ENCODE measurements at regions not wholly inside any gene's neighbourhood (a gene's known extent, or its start where the extent isn't known, plus 50 kb on each side); places are given as distances from the start of the nearest gene placed in this dataset.

GRCh38 chr5:124468671-124469411 lies 277.6 kb downstream of the ZNF608 start:
- TF ChIP-seq, protein P1, sequence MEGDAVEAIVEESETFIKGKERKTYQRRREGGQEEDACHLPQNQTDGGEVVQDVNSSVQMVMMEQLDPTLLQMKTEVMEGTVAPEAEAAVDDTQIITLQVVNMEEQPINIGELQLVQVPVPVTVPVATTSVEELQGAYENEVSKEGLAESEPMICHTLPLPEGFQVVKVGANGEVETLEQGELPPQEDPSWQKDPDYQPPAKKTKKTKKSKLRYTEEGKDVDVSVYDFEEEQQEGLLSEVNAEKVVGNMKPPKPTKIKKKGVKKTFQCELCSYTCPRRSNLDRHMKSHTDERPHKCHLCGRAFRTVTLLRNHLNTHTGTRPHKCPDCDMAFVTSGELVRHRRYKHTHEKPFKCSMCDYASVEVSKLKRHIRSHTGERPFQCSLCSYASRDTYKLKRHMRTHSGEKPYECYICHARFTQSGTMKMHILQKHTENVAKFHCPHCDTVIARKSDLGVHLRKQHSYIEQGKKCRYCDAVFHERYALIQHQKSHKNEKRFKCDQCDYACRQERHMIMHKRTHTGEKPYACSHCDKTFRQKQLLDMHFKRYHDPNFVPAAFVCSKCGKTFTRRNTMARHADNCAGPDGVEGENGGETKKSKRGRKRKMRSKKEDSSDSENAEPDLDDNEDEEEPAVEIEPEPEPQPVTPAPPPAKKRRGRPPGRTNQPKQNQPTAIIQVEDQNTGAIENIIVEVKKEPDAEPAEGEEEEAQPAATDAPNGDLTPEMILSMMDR (IDR thresholded peaks at IDR 0.05; ENCODE audit: low read depth, low read length, missing input control), result no peak
- TF ChIP-seq JUND (IDR thresholded peaks at IDR 0.05), result no peak
- no peak for TF ChIP-seq GABPA (IDR thresholded peaks at IDR 0.05 in 1 of 2, conservative IDR thresholded peaks at IDR 0.05 in 1 of 2)
- no peak for TF ChIP-seq SP1 (IDR thresholded peaks at IDR 0.05)
- TF ChIP-seq, protein P2, sequence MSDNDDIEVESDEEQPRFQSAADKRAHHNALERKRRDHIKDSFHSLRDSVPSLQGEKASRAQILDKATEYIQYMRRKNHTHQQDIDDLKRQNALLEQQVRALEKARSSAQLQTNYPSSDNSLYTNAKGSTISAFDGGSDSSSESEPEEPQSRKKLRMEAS (IDR thresholded peaks at IDR 0.05), result no peak
- TF ChIP-seq, protein P3, sequence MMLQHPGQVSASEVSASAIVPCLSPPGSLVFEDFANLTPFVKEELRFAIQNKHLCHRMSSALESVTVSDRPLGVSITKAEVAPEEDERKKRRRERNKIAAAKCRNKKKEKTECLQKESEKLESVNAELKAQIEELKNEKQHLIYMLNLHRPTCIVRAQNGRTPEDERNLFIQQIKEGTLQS (IDR thresholded peaks at IDR 0.05), result no peak
- TF ChIP-seq FOXA1 (IDR thresholded peaks at IDR 0.05), result no peak
- TF ChIP-seq ZBTB33 (IDR thresholded peaks at IDR 0.05), result no peak
- TF ChIP-seq YY1 (IDR thresholded peaks at IDR 0.05), result no peak
- TF ChIP-seq TAF1 (conservative IDR thresholded peaks at IDR 0.05), result no peak
- no peak for TF ChIP-seq RXRA (IDR thresholded peaks at IDR 0.05)
- TF ChIP-seq HNF4A (conservative IDR thresholded peaks at IDR 0.05), result no peak
- TF ChIP-seq EGR1 (IDR thresholded peaks at IDR 0.05; ENCODE audit: low read depth in 2 of 2), result no peak
- TF ChIP-seq RAD21 (IDR thresholded peaks at IDR 0.05), result no peak
